ENCODE measurements at regions not wholly inside any gene's neighbourhood (a gene's known extent, or its start where the extent isn't known, plus 50 kb on each side); places are given as distances from the start of the nearest gene placed in this dataset.

GRCh38 chr10:130623680-130624267, 487.6 kb downstream of the GLRX3 start:
- H3K14ac ChIP-seq (replicated peaks; ENCODE audit: low read depth, low read length) = no peak overlapping the region
- H2AK9ac ChIP-seq (replicated peaks; ENCODE audit: low read depth, low read length, poor library complexity) = no peak overlapping the region
- H3K9me1 ChIP-seq (ENCODE audit: insufficient read depth, low read length) = no peaks in the 10 kb centered on the region
- no peak for TF ChIP-seq CHD1 (IDR thresholded peaks at IDR 0.05; ENCODE audit: low read depth, low read length)
- no peak for TF ChIP-seq ELK1 (IDR thresholded peaks at IDR 0.05; ENCODE audit: borderline replicate concordance, low read depth, low read length)
- no peak for TF ChIP-seq BHLHE40 (IDR thresholded peaks at IDR 0.05; ENCODE audit: low read depth, low read length)
- TF ChIP-seq NFE2L2 (IDR thresholded peaks at IDR 0.05; ENCODE audit: low read depth, low read length) = no peak
- TF ChIP-seq RAD21 (IDR thresholded peaks at IDR 0.05; ENCODE audit: low read length) = no peak
- TF ChIP-seq RFX5 (IDR thresholded peaks at IDR 0.05; ENCODE audit: low read depth, low read length) = no peak
- TF ChIP-seq MXI1 (IDR thresholded peaks at IDR 0.05; ENCODE audit: borderline replicate concordance, low read depth, low read length) = no peak
- TF ChIP-seq MAZ (IDR thresholded peaks at IDR 0.05; ENCODE audit: borderline replicate concordance, low read depth, low read length) = no peak
- no peak for TF ChIP-seq CTCF (conservative IDR thresholded peaks at IDR 0.05; ENCODE audit: low read depth, low read length)
- TF ChIP-seq MAFK (IDR thresholded peaks at IDR 0.05; ENCODE audit: low read depth, low read length) = no peak
- TF ChIP-seq USF2 (IDR thresholded peaks at IDR 0.05; ENCODE audit: low read depth, low read length) = no peak
- TF ChIP-seq FOS (IDR thresholded peaks at IDR 0.05; ENCODE audit: low read depth, low read length) = no peak
- no peak for TF ChIP-seq CEBPB (IDR thresholded peaks at IDR 0.05; ENCODE audit: low read depth, low read length)
- no peak for TF ChIP-seq POLR2A (IDR thresholded peaks at IDR 0.05; ENCODE audit: low read depth, low read length)
- TF ChIP-seq RCOR1 (IDR thresholded peaks at IDR 0.05; ENCODE audit: insufficient replicate concordance, low read length) = no peak
- no peak for TF ChIP-seq SMC3 (IDR thresholded peaks at IDR 0.05; ENCODE audit: low read depth, low read length)
- no peak overlapping the region for H3K4me2 ChIP-seq (ENCODE audit: low read depth, low read length)
- H4K91ac ChIP-seq (ENCODE audit: insufficient read depth, low read depth, low read length) = no peak overlapping the region
- no peak overlapping the region for H2BK20ac ChIP-seq (ENCODE audit: low read depth, low read length)
- H3K36me3 ChIP-seq (ENCODE audit: control insufficient read depth, insufficient read depth, low read length) = no peaks in the 10 kb centered on the region
- no peak overlapping the region for H2BK120ac ChIP-seq (ENCODE audit: low read depth, low read length)
- H2BK5ac ChIP-seq (ENCODE audit: low read depth, low read length, poor library complexity, severe bottlenecking) = no peak overlapping the region
- no peak overlapping the region for H3K4me3 ChIP-seq (ENCODE audit: insufficient read depth, low read depth, low read length)
- H3K56ac ChIP-seq (ENCODE audit: extremely low read depth, insufficient read depth, low read length) = no peak overlapping the region
- H2BK15ac ChIP-seq (ENCODE audit: low read depth, low read length) = no peak overlapping the region
- no peak overlapping the region for H2AK5ac ChIP-seq (ENCODE audit: low read depth, low read length)
- no peaks in the 10 kb centered on the region for H3K4me1 ChIP-seq (ENCODE audit: control insufficient read depth, insufficient read depth, low read length)
- H3K27me3 ChIP-seq (ENCODE audit: control insufficient read depth, insufficient read depth, low read length) = no peaks in the 10 kb centered on the region
- no peak overlapping the region for H2AFZ ChIP-seq (replicated peaks; ENCODE audit: low read length, poor library complexity)
- no peak overlapping the region for H3K27ac ChIP-seq (ENCODE audit: insufficient read depth, low read length)
- ATAC-seq (ENCODE audit: low read depth) (no peak), DNase-seq (no peak)
- H4K20me1 ChIP-seq (ENCODE audit: insufficient read depth, low read length) = no peaks in the 10 kb centered on the region
- no CpG with 5 or more reads among the region's 4 CpGs for WGBS, 2 experiments (ENCODE audit: extremely low coverage in 2 of 2, insufficient read length in 1 of 2)
- CTCF ChIA-PET = no interaction called here
- in situ Hi-C loops (cut with MboI; ENCODE audit: low sequenced_read_pairs) = no loop called here
- BruUV-seq (replicated peaks) = no TSS peak
- no peak overlapping the region for H3K9ac ChIP-seq (ENCODE audit: low read depth, low read length)
- POLR2A ChIA-PET (ENCODE audit: unreplicated experiment) = no interaction called here
- H3K4ac ChIP-seq (ENCODE audit: low read depth, low read length) = no peak overlapping the region
- H3K18ac ChIP-seq (ENCODE audit: low read depth, low read length) = no peak overlapping the region
- H3K79me1 ChIP-seq (ENCODE audit: low read depth in 1 of 2, low read length in 2 of 2) = no peaks in the 10 kb centered on the region
- H3K9me3 ChIP-seq (ENCODE audit: control insufficient read depth, insufficient read depth, low read length) = peaks cover 42% of the 10 kb centered on the region
- no peak overlapping the region for H4K5ac ChIP-seq (ENCODE audit: low read depth, low read length)
- H4K8ac ChIP-seq (ENCODE audit: low read depth in 2 of 2, low read length in 2 of 2) = no peak overlapping the region
- H3K23ac ChIP-seq (ENCODE audit: low read depth, low read length) = no peak overlapping the region
- intact Hi-C loops (cut with micrococcal nuclease) = no loop called here
- dilution Hi-C loops (cut with HindIII; ENCODE audit: low sequenced_read_pairs, unreplicated experiment) = no loop called here
